Activated naive CD4-positive, alpha-beta T cell treated with anti-CD3 and anti-CD28 coated beads, Interleukin-2, amount 10 ng/mL, durations not matched to agents 7 days and 5 days (primary cell): ENCODE measurements at regions not wholly inside any gene's neighbourhood (a gene's known extent, or its start where the extent isn't known, plus 50 kb on each side); places are given as distances from the start of the nearest gene placed in this dataset.

Experiments used
- CTCF ChIA-PET: fragments of 350-600 bp; sonication (Branson Sonifier 250); formaldehyde crosslinking; loops from one replicate; lab custom pipeline; 2021; ENCODE audit warnings: antibody characterized with exemption; lab: Charles Lee
- DNase-seq: peaks from one replicate; pipeline ENCODE4 v3.0.0-alpha.2; 2020
- H3K27ac Mint-ChIP-seq: one replicate; pipeline ENCODE4 v1.8.0; 2021; ENCODE audit warnings: mild to moderate bottlenecking, moderate library complexity, mixed read lengths
- H3K27me3 Mint-ChIP-seq: one replicate; pipeline ENCODE4 v1.8.0; 2021; ENCODE audit warnings: mild to moderate bottlenecking, mixed read lengths
- H3K36me3 Mint-ChIP-seq: one replicate; pipeline ENCODE4 v1.8.0; 2021; ENCODE audit warnings: mixed read lengths
- H3K4me1 Mint-ChIP-seq: one replicate; pipeline ENCODE4 v1.8.0; 2021; ENCODE audit warnings: mixed read lengths
- H3K4me3 Mint-ChIP-seq: one replicate; pipeline ENCODE4 v1.8.0; 2021; ENCODE audit warnings: mild to moderate bottlenecking, moderate library complexity, mixed read lengths
- H3K9me3 Mint-ChIP-seq: one replicate; pipeline ENCODE4 v1.8.0; 2021; ENCODE audit warnings: mixed read lengths

DNA sequence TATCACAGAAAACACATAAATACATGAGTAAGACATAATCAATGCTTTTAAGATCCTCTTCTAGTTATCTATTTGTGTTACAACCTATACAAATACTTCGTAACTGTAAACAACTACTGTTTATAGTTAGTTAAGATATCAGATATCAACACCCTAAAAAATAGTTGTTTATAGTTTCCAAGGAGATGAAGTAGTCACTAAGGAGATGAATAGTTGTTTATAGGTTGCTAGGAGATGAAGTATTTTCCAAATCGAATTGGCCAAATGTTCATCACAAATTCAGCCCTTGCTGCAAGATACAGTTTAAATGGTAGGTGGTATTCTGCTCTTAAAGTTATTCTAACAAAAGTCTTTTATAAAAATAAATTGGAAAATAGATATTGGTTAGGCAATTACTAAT lies 618.2 kb upstream of the PCDH10 start:
- Mint-ChIP-seq H3K4me3 (no peak overlapping the region), H3K36me3 (no peaks in the 10 kb centered on the region), H3K9me3 (no peaks in the 10 kb centered on the region), H3K27me3 (no peaks in the 10 kb centered on the region), H3K27ac (no peak overlapping the region), H3K4me1 (no peaks in the 10 kb centered on the region)
- CTCF ChIA-PET: no interaction called here
- no peak for DNase-seq

DNA sequence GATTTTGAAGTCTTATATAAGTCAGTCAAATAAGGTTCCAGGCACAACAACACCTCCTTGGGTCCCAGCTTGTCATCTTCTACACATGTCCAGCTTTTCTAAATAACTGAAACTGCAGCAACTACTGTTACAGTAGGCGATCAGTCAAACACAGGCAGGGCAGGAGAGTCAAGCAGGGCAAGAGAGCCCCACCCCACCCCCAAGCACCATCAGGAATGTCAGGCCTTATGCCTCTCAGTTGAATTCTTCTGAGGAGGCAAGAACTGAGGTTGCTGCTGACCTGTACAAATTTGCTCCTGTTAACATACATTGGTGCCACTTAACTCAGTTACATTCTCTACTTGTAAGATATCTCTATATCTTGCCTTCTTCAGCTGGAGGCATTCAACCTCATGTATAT lies 608.8 kb upstream of the PCDH10 start:
- Mint-ChIP-seq H3K4me1 (no peaks in the 10 kb centered on the region), H3K27ac (no peak overlapping the region), H3K27me3 (no peaks in the 10 kb centered on the region), H3K4me3 (no peak overlapping the region), H3K36me3 (no peaks in the 10 kb centered on the region), H3K9me3 (peaks cover 9% of the 10 kb centered on the region)
- no peak for DNase-seq
- CTCF ChIA-PET: no interaction called here

DNA sequence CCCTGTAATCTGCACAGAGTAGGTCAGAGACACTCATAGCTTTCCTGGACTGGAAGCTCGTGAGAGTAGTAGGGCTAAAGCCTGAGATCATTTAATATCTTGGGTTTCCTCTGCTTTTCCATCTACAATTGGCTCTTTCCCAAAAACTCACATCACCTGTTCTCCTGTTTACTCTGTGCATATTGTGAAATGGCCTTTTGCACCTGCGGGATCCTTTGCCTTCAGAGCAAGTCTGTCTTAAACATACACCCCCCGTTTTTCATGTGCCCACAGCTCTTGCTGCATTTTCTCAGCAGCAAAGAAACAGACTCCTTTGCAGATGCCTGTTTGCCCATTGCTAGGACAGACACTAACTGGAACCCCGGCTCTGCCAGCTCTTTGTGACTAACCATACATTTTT lies 608.3 kb upstream of the PCDH10 start:
- Mint-ChIP-seq H3K27me3 (no peaks in the 10 kb centered on the region), H3K4me3 (no peak overlapping the region), H3K27ac (no peak overlapping the region), H3K36me3 (no peaks in the 10 kb centered on the region), H3K9me3 (peaks cover 9% of the 10 kb centered on the region), H3K4me1 (no peaks in the 10 kb centered on the region)
- CTCF ChIA-PET: no interaction called here
- no peak for DNase-seq

DNA sequence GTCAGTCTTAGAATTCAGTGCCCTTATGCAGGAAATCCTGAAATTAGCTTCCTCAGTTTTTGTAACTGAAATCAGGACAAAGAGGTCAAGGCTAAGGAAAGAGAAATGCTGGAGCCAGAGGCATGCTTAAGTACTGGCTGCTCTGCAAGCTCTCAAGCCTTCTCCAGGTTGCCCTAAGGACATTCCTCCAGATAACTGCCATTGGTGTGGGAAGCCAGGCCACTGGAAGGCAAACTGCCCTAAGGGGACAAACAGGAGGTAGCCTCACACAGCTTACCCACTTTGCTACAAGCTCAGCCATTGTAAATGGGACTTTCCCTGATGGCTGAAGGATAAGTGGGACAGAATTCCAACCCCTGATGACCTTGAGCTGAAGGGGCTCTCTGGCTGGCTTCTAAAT lies 606.9 kb upstream of the PCDH10 start:
- H3K27ac Mint-ChIP-seq: no peak overlapping the region
- no peak for DNase-seq
- CTCF ChIA-PET: no interaction called here
- H3K4me3 Mint-ChIP-seq: no peak overlapping the region
- H3K36me3 Mint-ChIP-seq: no peaks in the 10 kb centered on the region
- H3K4me1 Mint-ChIP-seq: no peaks in the 10 kb centered on the region
- H3K27me3 Mint-ChIP-seq: no peaks in the 10 kb centered on the region
- H3K9me3 Mint-ChIP-seq: peaks cover 13% of the 10 kb centered on the region

DNA sequence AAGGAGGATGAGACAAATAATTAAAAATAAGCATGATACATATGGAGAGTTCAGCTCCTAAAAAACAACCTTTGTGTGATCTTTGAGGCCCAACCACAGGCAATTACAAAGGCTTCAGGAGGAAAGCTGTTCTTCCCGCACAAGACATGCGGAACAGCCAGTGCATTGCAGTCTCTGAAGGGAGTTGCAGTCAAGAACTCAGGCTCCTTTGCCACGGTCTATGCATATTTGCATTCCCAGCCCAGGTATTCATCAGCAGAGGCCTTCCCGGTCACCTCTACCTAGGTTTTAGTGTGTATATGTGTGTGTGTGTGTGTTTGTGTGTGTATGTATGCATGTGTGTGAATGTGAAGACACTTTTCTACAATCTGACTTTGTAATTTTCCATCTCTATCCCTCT lies 600.6 kb upstream of the PCDH10 start:
- H3K9me3 Mint-ChIP-seq: peaks cover 6% of the 10 kb centered on the region
- no peak for DNase-seq
- no peak overlapping the region for H3K27ac Mint-ChIP-seq
- no peaks in the 10 kb centered on the region for H3K27me3 Mint-ChIP-seq
- CTCF ChIA-PET: no interaction called here
- no peaks in the 10 kb centered on the region for H3K36me3 Mint-ChIP-seq
- no peak overlapping the region for H3K4me3 Mint-ChIP-seq
- no peaks in the 10 kb centered on the region for H3K4me1 Mint-ChIP-seq

DNA sequence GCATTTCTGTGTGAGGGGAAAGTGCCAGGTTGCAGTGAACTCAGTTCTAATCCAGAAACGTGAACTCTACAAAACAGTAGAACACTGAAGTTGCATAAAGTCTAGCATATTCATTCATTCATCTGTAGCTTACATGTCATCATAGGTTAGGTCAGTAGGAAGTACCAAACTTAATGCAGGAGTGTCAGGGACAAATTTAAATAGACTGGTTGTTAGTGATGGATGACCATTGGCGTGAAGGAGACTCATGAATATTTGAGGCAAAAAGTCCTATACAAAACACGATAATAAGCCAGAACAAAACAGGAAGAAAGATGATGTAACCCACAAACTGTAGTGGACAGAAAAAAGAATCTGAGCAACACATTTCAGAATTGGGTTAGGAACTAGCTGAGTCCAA lies 592.8 kb upstream of the PCDH10 start:
- no peaks in the 10 kb centered on the region for H3K9me3 Mint-ChIP-seq
- no peak for DNase-seq
- H3K27ac Mint-ChIP-seq: no peak overlapping the region
- CTCF ChIA-PET: no interaction called here
- no peaks in the 10 kb centered on the region for H3K27me3 Mint-ChIP-seq
- no peak overlapping the region for H3K4me3 Mint-ChIP-seq
- no peaks in the 10 kb centered on the region for H3K36me3 Mint-ChIP-seq
- no peaks in the 10 kb centered on the region for H3K4me1 Mint-ChIP-seq

DNA sequence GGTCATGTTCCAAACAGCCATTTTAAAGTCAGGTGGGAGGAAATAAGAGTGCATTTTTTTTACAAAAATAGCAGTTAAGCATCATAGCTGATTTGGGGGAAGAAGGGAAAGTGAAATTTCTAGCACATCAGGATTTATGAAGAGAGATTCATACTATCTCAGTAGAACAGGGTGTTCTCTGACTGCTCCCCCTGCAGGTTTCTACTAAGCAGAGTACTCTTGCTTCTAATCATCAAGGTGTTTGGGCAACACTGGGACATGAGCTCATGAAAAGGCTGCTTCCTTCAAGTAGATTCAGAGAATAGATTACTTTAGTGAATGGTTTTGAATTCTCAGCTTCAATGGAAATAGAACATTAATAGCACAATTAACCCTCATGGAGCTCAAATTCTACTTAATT lies 591.4 kb upstream of the PCDH10 start:
- no peaks in the 10 kb centered on the region for H3K4me1 Mint-ChIP-seq
- DNase-seq: no peak
- H3K9me3 Mint-ChIP-seq: no peaks in the 10 kb centered on the region
- H3K4me3 Mint-ChIP-seq: no peak overlapping the region
- H3K27me3 Mint-ChIP-seq: no peaks in the 10 kb centered on the region
- CTCF ChIA-PET: no interaction called here
- H3K36me3 Mint-ChIP-seq: no peaks in the 10 kb centered on the region
- H3K27ac Mint-ChIP-seq: no peak overlapping the region

DNA sequence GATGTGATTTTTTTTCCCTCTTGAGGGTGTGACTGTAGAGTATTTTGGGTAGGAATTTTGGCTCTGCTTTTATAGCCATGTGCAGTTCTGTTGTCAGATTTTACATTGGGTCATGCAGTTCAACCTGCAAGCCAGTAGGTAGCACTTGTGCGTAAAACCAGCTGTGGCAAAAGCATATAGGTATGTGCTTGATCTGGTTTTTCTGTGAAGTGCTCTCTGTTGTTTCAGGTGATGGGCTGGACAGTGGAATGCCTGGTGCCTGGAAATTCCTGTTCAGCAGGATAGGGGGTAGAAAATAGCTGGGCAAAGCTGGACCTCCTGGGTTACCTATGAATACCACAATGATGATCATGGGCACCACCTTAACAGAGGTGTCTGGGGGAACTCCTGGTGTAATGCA lies 584.2 kb upstream of the PCDH10 start:
- CTCF ChIA-PET: no interaction called here
- Mint-ChIP-seq H3K36me3 (no peaks in the 10 kb centered on the region), H3K27me3 (no peaks in the 10 kb centered on the region), H3K9me3 (peaks cover 5% of the 10 kb centered on the region), H3K4me1 (no peaks in the 10 kb centered on the region), H3K4me3 (no peak overlapping the region), H3K27ac (no peak overlapping the region)
- no peak for DNase-seq

DNA sequence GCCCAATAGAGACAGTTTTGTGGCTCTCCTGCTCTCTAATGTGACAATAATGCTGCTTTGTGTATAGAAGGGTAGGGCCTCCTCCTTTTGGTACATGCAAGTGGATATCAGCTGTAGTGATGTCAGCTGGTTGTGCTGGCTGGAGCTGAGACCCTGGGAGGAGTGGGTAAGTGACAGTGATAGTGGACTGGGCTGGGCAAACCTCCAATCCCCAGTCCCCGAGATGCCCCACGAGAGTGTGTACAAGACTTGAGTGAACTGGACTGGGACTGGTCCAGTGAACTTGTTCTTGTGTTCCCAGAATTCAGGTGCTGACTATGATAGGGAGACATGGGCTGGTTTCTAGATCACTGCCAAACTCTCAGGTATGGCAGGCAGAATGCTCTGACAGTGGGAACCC lies 583.6 kb upstream of the PCDH10 start:
- Mint-ChIP-seq H3K9me3 (peaks cover 5% of the 10 kb centered on the region), H3K4me1 (no peaks in the 10 kb centered on the region), H3K36me3 (no peaks in the 10 kb centered on the region), H3K27me3 (no peaks in the 10 kb centered on the region), H3K4me3 (no peak overlapping the region), H3K27ac (no peak overlapping the region)
- DNase-seq: no peak
- CTCF ChIA-PET: no interaction called here

DNA sequence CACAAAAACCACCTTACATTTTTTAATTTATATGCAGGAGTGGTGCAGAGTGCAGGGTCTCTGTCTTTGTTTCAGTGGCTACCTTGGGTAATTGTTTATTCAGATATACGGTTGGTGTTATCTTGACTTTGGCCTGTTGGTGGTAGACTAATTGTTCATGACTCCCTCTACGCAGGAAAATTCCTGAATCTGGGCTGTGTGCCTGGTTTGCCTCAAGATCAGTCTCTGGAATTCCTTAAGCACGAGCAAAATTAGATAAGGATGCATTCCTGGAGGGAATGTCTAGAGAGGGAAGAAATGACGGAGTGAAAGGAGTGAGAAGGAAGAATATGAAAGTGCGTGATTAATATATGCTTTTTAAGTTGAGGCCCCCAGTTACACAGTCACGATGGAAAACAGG lies 576.9 kb upstream of the PCDH10 start:
- no peak overlapping the region for H3K4me3 Mint-ChIP-seq
- no peak for DNase-seq
- peaks cover 2% of the 10 kb centered on the region for H3K9me3 Mint-ChIP-seq
- H3K36me3 Mint-ChIP-seq: no peaks in the 10 kb centered on the region
- CTCF ChIA-PET: no interaction called here
- no peaks in the 10 kb centered on the region for H3K27me3 Mint-ChIP-seq
- no peaks in the 10 kb centered on the region for H3K4me1 Mint-ChIP-seq
- H3K27ac Mint-ChIP-seq: no peak overlapping the region

DNA sequence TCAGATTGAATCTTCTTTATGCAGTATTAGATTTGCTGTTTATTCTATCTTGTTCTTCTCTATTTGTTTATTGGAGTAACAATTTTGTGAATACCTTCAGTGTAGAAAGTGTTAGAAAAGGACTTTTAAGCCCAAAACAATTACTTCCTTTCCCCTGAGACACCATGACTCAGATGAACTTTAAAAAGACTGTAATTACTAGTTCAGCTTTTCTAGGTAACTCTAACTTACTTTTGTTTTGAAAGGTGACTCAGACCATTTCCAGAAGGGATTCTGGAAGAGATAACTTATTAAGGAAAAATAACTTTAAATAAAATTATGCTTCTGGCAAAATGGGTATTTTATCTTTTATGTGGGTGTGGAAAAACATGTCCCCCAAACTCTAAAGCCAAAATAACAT lies 561.5 kb upstream of the PCDH10 start:
- H3K27ac Mint-ChIP-seq: no peak overlapping the region
- no peak for DNase-seq
- H3K36me3 Mint-ChIP-seq: no peaks in the 10 kb centered on the region
- H3K27me3 Mint-ChIP-seq: no peaks in the 10 kb centered on the region
- no peak overlapping the region for H3K4me3 Mint-ChIP-seq
- H3K9me3 Mint-ChIP-seq: peaks cover 2% of the 10 kb centered on the region
- H3K4me1 Mint-ChIP-seq: no peaks in the 10 kb centered on the region
- CTCF ChIA-PET: no interaction called here

DNA sequence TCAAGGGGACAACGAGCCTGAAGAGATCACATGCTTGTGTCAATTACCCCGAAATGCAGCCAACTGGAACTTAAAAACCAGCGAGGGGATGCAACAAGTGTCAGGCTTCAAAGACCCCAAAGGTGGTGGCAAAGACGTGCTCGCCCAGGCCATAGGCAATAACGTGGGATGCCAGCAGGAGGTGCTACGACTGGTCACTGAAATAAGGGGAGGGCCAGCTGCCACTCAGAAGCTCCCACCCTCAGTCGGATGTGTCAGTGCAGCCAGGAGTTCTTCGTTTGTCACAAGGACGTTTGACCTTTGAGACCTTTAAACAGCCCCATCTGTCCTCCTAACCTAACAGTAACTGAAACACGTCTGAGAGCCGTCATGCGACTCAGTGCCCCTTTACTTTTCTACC lies 556.8 kb upstream of the PCDH10 start:
- CTCF ChIA-PET: no interaction called here
- no peak overlapping the region for H3K27ac Mint-ChIP-seq
- DNase-seq: no peak
- no peaks in the 10 kb centered on the region for H3K4me1 Mint-ChIP-seq
- H3K36me3 Mint-ChIP-seq: no peaks in the 10 kb centered on the region
- no peak overlapping the region for H3K4me3 Mint-ChIP-seq
- H3K9me3 Mint-ChIP-seq: no peaks in the 10 kb centered on the region
- no peaks in the 10 kb centered on the region for H3K27me3 Mint-ChIP-seq

DNA sequence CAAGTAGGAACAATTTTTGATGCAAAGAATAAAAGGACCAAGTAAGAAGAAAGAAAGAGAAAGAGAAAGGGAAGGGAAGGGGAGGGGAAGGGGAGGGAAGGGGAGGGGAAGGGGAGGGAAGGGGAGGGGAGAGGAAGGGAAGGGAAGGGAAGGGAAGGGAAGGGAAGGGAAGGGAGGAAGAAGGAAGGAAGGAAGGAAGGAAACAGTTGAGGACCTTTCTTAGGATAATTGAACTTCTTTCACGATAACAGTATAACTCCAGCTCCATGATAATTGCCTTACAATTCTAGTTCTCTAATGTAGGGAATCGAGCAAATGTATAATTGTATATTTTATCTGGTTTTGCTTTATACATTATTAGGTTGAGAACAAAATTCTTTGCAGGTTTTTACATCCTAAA lies 556.2 kb upstream of the PCDH10 start:
- CTCF ChIA-PET: no interaction called here
- no peaks in the 10 kb centered on the region for H3K9me3 Mint-ChIP-seq
- H3K4me3 Mint-ChIP-seq: no peak overlapping the region
- H3K36me3 Mint-ChIP-seq: no peaks in the 10 kb centered on the region
- no peaks in the 10 kb centered on the region for H3K27me3 Mint-ChIP-seq
- DNase-seq: no peak
- no peaks in the 10 kb centered on the region for H3K4me1 Mint-ChIP-seq
- no peak overlapping the region for H3K27ac Mint-ChIP-seq

DNA sequence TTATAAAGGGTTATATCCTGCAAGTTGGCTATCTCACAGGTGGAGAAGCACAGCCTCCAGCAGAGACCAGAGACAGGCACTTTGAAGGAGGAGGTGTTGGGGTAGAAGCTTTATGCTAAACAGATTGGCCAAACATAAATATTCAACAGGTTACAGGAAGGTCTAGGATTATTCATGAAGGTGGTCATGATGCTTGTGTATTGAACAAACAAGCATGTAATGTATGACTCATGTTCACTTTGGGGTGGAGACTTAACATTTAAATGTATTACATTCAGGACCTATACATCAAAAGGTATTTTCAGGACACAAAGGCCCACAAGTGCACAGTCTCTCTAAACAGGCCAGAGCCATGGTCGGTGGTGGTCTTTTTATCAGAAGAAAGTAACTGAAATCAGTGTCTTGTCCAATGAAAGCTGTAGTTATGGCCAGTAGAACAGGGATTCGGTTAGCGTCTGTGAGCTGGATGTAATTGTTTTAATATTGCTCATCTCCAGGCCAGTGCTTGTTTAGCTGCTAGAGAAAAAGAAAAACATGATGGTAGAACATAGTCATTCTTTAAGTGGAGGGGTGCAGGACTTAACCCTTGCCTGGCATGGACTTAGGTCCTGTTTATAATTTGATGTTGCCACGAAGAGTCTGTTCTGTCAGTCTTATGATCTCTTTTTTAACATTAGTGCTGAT lies 555.2 kb upstream of the PCDH10 start:
- Mint-ChIP-seq H3K9me3 (peaks cover 2% of the 10 kb centered on the region), H3K4me3 (no peak overlapping the region), H3K4me1 (no peaks in the 10 kb centered on the region), H3K27ac (no peak overlapping the region), H3K36me3 (no peaks in the 10 kb centered on the region), H3K27me3 (no peaks in the 10 kb centered on the region)
- DNase-seq: no peak
- CTCF ChIA-PET: no interaction called here

DNA sequence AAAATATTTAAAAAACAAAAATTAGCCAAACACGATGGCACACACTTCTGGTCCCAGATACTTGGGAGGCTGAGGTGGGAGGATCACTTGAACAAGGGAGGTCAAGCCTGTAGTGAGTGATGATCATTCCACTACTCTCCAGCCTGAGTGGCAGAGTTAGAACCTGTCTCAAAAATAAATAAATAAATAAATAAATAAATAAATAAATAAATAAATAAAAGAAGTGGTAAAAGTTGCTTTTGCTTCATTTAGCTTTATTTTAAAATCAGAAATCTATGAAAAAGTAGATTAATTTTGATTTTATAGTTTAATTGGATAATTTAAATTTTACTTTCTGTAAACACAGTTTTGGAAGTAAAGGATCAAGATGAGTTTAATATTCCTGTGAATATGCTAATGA lies 552.9 kb upstream of the PCDH10 start:
- H3K27ac Mint-ChIP-seq: no peak overlapping the region
- CTCF ChIA-PET: no interaction called here
- no peaks in the 10 kb centered on the region for H3K4me1 Mint-ChIP-seq

DNA sequence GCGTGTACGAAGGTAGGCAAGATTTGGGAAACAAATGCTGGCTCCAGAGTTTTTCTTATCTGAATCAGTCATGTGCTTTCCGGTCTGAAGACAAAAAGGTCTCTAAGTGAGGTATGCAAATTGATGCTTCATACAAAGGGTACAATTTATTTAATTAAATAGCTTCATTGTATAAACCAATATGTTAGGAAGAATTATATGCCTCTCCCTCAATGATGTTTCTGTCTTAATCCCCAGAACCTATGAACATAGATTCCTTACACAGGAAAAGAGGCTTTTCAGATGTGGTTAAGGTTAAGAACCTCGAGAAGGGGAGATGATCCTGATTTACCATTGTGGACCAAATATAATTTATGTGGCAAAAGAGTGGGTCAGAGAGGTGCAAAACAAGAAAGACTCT lies 543.5 kb upstream of the PCDH10 start:
- Mint-ChIP-seq H3K4me1 (no peaks in the 10 kb centered on the region), H3K9me3 (peaks cover 4% of the 10 kb centered on the region), H3K4me3 (no peak overlapping the region), H3K27me3 (no peaks in the 10 kb centered on the region), H3K36me3 (no peaks in the 10 kb centered on the region), H3K27ac (no peak overlapping the region)
- CTCF ChIA-PET: no interaction called here
- DNase-seq: no peak

More for the DNA sequence above, 552.9 kb upstream of the PCDH10 start:
- peaks cover 2% of the 10 kb centered on the region for H3K9me3 Mint-ChIP-seq
- DNase-seq: no peak
- no peak overlapping the region for H3K4me3 Mint-ChIP-seq
- no peaks in the 10 kb centered on the region for H3K27me3 Mint-ChIP-seq
- no peaks in the 10 kb centered on the region for H3K36me3 Mint-ChIP-seq
